H1 (cell line): ENCODE measurements at regions not wholly inside any gene's neighbourhood (a gene's known extent, or its start where the extent isn't known, plus 50 kb on each side); places are given as distances from the start of the nearest gene placed in this dataset.

ENCODE experiments used
- ASH2L ChIP-seq: fragments of 200-600, 300-600 bp; sonication (generic); IDR thresholded peaks from one replicate; pipeline ENCODE4 v1.7.1; 2017; ENCODE audit warnings: low read length
- CEBPB ChIP-seq: IDR thresholded peaks from 2 replicates; pipeline ENCODE4 v1.6.1; 2012; ENCODE audit warnings: low read depth, low read length
- EGR1 ChIP-seq: IDR thresholded peaks from 2 replicates; pipeline ENCODE4 v1.6.1; 2011; ENCODE audit warnings: low read depth, low read length, borderline replicate concordance
- RXRA ChIP-seq: IDR thresholded peaks from 2 replicates; pipeline ENCODE4 v1.6.1; 2011; ENCODE audit warnings: low read depth, mild to moderate bottlenecking, low read length, moderate library complexity; ENCODE audit not compliant: insufficient read depth
- SIN3A ChIP-seq, 2 experiments: IDR thresholded peaks in 1 of 2; conservative IDR thresholded peaks in 1 of 2; 2 replicates each; pipeline ENCODE4 v1.6.1; 2011 to 2012; ENCODE audit warnings: low read length in 2 of 2, improper control_type of control experiment in 1 of 2, low read depth in 1 of 2, mild to moderate bottlenecking in 1 of 2
- TBP ChIP-seq: IDR thresholded peaks from 2 replicates; pipeline ENCODE4 v1.6.1; 2011; ENCODE audit warnings: low read depth, low read length, improper control_type of control experiment
- YY1 ChIP-seq: IDR thresholded peaks from 2 replicates; pipeline ENCODE4 v1.6.1; 2011; ENCODE audit warnings: low read depth, mild to moderate bottlenecking, low read length
- TF ChIP-seq, protein P1 (sequence below): fragments of 300-600 bp; sonication (generic); IDR thresholded peaks from 2 replicates; pipeline ENCODE4 v1.7.1; 2012; ENCODE audit warnings: low read length, moderate library complexity, mild to moderate bottlenecking, inconsistent platforms; ENCODE audit not compliant: insufficient replicate concordance
- TF ChIP-seq, protein P2 (sequence below), 3 experiments: IDR thresholded peaks; 1 replicate in 2 of 3; 2 replicates in 1 of 3; pipeline versions ENCODE4 v1.5.1 to v1.6.1; 2011; ENCODE audit warnings: low read length in 3 of 3, mild to moderate bottlenecking in 3 of 3, inconsistent platforms in 2 of 3, low read depth in 1 of 3, moderate library complexity in 1 of 3; ENCODE audit not compliant: insufficient read depth in 1 of 3; ENCODE audit errors: control extremely low read depth in 1 of 3

DNA sequence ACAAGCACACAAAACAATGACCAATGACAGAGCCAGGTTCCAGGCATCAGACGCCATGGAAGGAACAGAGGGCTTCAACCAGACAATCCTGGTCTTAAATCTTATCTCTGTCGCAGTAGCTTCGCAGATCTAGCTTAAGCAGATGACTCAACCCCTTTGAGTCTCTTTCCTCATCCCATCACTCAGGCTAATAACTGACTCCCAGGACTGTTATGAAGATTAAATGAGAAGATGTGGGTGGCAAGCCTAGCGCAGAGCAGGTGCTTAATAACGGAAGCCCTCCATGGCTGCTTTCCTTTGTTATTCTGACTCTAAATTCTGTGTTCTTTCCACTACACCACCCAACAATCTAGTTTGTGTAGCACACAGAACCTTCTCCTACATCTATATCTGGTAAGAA is 110.9 kb downstream of the SLC24A2 start (continued):
- TF ChIP-seq, protein P1, sequence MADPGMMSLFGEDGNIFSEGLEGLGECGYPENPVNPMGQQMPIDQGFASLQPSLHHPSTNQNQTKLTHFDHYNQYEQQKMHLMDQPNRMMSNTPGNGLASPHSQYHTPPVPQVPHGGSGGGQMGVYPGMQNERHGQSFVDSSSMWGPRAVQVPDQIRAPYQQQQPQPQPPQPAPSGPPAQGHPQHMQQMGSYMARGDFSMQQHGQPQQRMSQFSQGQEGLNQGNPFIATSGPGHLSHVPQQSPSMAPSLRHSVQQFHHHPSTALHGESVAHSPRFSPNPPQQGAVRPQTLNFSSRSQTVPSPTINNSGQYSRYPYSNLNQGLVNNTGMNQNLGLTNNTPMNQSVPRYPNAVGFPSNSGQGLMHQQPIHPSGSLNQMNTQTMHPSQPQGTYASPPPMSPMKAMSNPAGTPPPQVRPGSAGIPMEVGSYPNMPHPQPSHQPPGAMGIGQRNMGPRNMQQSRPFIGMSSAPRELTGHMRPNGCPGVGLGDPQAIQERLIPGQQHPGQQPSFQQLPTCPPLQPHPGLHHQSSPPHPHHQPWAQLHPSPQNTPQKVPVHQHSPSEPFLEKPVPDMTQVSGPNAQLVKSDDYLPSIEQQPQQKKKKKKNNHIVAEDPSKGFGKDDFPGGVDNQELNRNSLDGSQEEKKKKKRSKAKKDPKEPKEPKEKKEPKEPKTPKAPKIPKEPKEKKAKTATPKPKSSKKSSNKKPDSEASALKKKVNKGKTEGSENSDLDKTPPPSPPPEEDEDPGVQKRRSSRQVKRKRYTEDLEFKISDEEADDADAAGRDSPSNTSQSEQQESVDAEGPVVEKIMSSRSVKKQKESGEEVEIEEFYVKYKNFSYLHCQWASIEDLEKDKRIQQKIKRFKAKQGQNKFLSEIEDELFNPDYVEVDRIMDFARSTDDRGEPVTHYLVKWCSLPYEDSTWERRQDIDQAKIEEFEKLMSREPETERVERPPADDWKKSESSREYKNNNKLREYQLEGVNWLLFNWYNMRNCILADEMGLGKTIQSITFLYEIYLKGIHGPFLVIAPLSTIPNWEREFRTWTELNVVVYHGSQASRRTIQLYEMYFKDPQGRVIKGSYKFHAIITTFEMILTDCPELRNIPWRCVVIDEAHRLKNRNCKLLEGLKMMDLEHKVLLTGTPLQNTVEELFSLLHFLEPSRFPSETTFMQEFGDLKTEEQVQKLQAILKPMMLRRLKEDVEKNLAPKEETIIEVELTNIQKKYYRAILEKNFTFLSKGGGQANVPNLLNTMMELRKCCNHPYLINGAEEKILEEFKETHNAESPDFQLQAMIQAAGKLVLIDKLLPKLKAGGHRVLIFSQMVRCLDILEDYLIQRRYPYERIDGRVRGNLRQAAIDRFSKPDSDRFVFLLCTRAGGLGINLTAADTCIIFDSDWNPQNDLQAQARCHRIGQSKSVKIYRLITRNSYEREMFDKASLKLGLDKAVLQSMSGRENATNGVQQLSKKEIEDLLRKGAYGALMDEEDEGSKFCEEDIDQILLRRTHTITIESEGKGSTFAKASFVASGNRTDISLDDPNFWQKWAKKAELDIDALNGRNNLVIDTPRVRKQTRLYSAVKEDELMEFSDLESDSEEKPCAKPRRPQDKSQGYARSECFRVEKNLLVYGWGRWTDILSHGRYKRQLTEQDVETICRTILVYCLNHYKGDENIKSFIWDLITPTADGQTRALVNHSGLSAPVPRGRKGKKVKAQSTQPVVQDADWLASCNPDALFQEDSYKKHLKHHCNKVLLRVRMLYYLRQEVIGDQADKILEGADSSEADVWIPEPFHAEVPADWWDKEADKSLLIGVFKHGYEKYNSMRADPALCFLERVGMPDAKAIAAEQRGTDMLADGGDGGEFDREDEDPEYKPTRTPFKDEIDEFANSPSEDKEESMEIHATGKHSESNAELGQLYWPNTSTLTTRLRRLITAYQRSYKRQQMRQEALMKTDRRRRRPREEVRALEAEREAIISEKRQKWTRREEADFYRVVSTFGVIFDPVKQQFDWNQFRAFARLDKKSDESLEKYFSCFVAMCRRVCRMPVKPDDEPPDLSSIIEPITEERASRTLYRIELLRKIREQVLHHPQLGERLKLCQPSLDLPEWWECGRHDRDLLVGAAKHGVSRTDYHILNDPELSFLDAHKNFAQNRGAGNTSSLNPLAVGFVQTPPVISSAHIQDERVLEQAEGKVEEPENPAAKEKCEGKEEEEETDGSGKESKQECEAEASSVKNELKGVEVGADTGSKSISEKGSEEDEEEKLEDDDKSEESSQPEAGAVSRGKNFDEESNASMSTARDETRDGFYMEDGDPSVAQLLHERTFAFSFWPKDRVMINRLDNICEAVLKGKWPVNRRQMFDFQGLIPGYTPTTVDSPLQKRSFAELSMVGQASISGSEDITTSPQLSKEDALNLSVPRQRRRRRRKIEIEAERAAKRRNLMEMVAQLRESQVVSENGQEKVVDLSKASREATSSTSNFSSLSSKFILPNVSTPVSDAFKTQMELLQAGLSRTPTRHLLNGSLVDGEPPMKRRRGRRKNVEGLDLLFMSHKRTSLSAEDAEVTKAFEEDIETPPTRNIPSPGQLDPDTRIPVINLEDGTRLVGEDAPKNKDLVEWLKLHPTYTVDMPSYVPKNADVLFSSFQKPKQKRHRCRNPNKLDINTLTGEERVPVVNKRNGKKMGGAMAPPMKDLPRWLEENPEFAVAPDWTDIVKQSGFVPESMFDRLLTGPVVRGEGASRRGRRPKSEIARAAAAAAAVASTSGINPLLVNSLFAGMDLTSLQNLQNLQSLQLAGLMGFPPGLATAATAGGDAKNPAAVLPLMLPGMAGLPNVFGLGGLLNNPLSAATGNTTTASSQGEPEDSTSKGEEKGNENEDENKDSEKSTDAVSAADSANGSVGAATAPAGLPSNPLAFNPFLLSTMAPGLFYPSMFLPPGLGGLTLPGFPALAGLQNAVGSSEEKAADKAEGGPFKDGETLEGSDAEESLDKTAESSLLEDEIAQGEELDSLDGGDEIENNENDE: no peak
- no peak for TF ChIP-seq EGR1
- TF ChIP-seq, protein P2, sequence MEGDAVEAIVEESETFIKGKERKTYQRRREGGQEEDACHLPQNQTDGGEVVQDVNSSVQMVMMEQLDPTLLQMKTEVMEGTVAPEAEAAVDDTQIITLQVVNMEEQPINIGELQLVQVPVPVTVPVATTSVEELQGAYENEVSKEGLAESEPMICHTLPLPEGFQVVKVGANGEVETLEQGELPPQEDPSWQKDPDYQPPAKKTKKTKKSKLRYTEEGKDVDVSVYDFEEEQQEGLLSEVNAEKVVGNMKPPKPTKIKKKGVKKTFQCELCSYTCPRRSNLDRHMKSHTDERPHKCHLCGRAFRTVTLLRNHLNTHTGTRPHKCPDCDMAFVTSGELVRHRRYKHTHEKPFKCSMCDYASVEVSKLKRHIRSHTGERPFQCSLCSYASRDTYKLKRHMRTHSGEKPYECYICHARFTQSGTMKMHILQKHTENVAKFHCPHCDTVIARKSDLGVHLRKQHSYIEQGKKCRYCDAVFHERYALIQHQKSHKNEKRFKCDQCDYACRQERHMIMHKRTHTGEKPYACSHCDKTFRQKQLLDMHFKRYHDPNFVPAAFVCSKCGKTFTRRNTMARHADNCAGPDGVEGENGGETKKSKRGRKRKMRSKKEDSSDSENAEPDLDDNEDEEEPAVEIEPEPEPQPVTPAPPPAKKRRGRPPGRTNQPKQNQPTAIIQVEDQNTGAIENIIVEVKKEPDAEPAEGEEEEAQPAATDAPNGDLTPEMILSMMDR (IDR thresholded peaks at IDR 0.05; ENCODE audit: control extremely low read depth in 1 of 3, insufficient read depth in 1 of 3, low read depth in 1 of 3, low read length in 3 of 3): no peak
- no peak for TF ChIP-seq YY1
- no peak for TF ChIP-seq RXRA
- no peak for TF ChIP-seq TBP
- TF ChIP-seq ASH2L: no peak
- TF ChIP-seq SIN3A (conservative IDR thresholded peaks at IDR 0.05 in 1 of 2, IDR thresholded peaks at IDR 0.05 in 1 of 2; ENCODE audit: low read depth in 1 of 2, low read length in 2 of 2): no peak
- TF ChIP-seq CEBPB: no peak
